ENCODE measurements at regions not wholly inside any gene's neighbourhood (a gene's known extent, or its start where the extent isn't known, plus 50 kb on each side); places are given as distances from the start of the nearest gene placed in this dataset.
A peak's percentile ranks its signal among the peaks of the same experiment; 100 is the strongest.

- no peak for DNase-seq
Observed at GRCh38 chr10:50936335-50936734, 50.9 kb upstream of the A1CF start.

DNA sequence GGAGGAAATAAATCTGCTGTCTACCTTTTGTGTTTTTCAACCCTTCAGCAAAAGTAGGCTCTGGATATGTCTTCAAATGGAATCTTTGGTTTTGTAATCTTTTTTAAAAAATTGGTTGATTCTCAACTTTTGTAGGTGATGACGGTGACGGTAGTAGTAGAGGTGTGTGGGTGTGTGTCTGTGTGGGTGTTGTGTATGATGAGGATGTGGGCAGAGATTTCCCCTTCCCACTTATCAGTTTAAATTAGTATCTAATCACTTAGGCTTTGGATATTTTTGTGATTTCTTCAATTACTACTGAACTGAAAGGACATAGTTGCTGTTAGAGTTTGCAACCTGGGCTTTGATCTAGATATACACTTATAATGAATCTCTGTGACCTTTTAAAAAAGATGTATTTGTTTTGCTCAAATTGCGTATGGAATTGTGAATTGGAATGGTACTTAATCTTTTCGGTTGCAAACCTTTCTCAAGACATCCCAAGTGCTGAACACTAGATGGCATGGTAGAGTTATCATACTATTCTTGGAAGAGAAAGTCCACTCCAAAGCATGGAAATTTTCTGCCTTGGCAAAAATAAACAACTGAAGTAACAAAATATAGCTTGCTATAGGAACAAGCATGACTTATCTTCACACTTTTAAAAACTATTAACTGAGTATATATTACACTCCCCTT is 51.9 kb upstream of the A1CF start:
- peak; percentile 31 for DNase-seq

- no peak for DNase-seq
Observed at GRCh38 chr10:50941629-50942028, 56.2 kb upstream of the A1CF start.

DNA sequence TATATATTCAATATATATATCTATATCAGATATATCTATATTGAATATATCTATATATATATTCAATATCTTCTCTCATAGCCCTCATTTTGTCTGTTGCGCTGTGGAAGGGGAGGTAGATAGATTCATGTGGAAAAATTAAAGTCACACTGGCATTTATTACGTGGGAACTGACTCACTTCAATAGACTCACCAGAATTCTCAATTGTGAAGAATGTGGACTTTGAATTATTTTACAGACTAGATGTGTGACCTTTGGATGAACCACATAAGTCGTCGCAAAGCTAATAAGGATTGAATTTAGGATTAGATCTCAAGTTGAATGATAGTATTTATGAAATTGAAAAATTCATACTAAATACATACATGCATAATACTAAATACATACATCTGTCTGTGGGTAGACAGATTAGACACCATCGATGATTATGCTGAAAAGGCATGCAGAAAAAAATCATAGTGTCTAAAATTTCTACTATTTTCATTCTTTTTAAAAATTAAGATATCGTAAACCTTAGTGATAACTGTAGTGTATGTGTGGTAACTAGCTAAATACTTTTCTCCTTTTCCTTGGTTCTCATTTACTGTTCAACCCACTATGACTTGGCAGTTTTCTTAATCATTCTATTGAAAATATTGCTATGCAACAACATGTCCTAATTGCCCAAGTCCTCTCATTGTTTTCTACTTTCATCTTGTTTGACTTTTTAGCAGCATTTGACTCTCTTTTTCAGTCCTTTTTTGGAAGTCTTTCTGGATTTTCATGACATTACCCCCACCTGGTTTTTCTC is 61.8 kb upstream of the A1CF start:
- DNase-seq: no peak

- no peak for DNase-seq
Observed at GRCh38 chr10:50951365-50951764, 65.9 kb upstream of the A1CF start.

- DNase-seq: no peak
Observed at GRCh38 chr10:50961297-50961696, 75.9 kb upstream of the A1CF start.

GRCh38 chr10:50963063-50963462 is 77.6 kb upstream of the A1CF start:
- DNase-seq: no peak

DNA sequence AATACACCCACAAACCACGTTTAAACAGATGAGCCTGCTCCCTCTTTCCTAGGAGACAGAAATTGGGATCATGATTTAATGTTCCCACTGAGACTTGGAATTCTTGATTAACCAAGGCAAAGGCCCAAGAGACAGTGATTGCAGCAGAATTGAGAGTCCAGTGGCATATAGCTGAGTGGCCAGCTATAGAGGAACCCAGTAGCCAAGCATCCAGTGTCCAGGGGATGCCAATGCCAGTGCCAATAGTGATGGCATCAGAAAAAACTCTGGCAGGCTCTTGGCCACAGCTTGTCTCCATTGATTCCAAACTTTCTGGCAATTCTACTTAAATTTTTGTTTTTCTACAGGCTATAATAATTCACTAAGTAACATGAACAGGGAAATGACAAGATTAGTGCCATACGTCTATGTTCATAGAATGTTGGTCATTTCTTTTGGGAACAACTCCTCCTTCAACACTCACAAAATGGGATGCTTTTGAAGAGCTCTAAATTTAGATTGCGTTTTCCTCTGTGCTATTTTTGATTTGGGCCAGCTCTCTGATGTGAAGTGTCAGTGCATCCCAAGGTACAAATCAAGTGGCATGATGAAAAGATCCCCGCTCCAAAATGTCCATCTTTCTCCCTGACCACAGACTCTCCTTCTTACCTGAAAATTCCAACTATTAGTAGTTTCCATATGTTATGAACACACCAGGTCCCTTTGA is 83.1 kb upstream of the A1CF start:
- DNase-seq: no peak

GRCh38 chr10:50972591-50972990 is 87.2 kb upstream of the A1CF start:
- no peak for DNase-seq

GRCh38 chr10:50981385-50981784 is 92.9 kb upstream of the PRKG1 start:
- no peak for DNase-seq

GRCh38 chr10:50981904-50982303 is 92.4 kb upstream of the PRKG1 start:
- no peak for DNase-seq

DNA sequence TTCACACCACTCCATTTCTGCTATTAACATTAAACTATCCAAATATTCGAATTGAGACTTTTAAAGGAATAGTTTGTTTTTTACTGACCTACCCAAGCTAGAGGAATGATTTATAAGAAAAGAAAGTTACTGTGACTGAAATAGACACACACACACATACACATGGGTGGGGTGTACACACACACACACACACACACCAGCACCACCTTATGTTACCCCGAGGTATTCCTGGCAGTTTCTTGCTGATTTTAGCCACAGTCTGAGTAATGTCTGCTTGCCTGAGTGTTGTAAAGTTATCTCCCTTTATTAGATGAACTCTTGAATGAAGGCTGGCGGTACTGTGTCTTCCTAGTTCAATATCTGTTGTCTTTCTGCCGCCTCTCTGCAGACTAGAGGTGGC is 91.3 kb upstream of the PRKG1 start:
- no peak for DNase-seq

GRCh38 chr10:50987934-50988333 is 86.4 kb upstream of the PRKG1 start:
- no peak for DNase-seq

DNA sequence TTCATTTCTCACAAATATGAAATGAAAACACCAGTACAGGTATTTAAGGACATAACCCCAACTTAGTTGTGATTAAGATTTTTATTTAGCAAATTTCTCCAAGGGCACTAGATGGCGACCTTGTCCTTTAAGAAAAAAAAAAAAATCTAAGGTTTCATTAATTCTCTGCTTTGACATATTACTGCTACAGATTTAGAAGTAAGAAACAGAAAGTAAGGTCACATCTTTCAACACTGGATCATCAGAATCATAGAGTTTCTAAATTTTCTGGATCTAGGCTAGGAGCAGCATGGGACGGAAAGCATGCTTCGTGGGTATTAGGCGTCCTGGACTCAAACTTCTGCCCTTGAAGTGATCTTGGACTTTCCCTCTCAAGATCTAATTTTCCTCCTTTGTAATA is 85.5 kb upstream of the PRKG1 start:
- DNase-seq: no peak

DNA sequence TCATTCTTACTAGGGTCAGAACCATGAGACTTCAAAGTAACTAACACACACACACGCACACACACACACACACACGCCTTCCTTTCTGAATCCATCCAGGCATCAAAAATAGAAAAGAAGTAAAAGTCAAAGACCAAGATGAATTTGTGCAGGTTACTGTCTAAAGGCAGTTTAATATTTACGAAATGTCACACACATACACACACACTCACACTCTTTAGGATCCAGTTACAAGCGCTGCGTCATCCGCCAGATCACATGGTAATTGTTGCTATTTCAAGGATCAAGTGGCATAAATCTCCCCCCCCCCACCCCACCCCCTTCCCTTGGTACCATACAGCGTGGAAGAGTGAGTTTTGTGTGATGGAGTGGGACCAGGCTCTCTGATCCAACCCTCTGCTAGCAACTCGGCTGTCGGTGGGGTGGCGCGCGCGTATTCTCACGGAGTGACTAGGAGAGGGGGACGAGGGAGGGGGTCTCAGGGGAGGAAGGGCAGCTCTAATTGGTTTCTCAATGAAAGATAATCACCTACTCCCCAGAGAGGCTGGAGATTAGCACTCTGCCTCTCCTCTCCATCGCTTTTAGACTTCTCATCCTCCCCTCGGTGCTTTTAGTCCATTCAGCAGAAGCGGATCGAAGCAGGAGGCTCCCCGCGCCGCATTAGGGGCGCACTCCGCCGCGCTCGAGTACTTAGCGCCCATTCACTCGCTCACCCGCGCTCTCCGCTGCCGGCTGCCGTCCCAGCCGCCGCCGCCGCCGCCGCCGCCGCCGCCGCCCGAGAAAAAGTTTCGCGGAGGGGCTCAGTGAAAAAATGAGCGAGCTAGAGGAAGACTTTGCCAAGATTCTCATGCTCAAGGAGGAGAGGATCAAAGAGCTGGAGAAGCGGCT is 83.5 kb upstream of the PRKG1 start:
- peak; percentile 53 for DNase-seq

DNA sequence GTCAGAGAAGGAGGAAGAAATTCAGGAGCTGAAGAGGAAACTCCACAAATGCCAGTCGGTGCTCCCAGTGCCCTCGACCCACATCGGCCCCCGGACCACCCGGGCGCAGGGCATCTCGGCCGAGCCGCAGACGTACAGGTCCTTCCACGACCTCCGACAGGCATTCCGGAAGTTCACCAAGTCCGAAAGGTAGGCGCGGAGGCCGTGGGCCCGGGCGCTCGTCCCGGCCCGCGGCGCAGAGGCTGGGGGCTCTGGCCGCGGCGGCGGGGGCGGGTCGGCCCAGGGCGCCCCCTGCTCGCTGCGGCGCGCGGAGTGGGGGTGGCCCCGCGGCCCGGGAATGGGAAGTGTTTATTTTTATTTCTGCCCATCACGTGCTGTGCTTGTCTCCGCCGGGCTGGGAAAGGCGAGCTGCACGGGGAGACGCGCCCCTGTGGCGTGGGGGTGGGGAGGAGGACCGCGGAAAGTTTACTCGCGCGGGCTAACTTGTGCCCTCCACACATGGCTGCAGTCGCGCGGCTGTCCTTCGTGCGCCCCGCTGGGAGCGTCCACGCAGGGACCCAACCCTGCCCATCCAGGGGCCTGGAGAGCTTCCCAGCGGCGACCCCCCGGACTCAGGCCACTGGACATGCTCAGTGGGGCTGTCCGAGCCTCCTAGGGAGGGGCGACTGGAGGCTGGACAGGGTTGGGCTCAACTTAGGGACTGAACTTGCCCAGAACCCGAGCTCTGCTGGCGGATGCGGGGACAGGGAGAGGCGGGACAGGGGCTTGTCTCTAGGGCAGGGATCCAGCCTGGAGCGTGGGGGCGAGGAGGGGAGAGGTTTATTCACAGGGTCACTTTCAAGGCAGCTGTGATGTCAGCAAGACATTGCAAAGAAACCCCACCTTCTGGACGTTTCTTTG is 82.6 kb upstream of the PRKG1 start:
- peak; percentile 63 for DNase-seq

DNA sequence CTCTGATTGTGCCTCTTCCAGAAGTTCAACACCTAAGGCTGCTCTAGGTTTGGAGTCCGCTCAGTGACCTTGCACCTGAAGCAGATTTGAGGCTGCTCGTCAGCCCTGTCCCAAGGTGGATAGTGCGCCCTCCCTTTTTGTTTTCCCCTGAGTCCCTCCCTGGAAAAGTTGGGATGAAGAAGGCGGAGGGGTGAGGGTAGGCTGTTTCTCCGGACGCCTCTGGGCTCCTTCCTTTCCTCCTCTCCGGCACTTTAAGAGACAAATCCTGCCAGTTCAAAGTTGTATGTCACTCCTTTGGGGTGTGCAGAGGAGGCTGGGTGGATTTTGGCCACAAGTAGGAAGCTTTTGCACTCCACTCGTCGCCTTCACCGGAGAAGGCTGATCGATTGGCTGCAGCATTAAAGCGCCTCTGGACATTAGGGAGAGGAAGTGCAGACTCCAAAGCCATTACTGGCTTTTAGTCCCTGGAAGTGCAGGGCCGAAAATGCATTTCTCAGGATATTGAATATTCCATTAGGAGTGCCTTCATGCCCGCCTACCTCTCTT is 81.9 kb upstream of the PRKG1 start:
- DNase-seq: peak; percentile 46

- DNase-seq: peak; percentile 31
Observed at GRCh38 chr10:50992972-50993766, 81.1 kb upstream of the PRKG1 start.

GRCh38 chr10:50993771-50994251 is 80.5 kb upstream of the PRKG1 start:
- DNase-seq: no peak

DNA sequence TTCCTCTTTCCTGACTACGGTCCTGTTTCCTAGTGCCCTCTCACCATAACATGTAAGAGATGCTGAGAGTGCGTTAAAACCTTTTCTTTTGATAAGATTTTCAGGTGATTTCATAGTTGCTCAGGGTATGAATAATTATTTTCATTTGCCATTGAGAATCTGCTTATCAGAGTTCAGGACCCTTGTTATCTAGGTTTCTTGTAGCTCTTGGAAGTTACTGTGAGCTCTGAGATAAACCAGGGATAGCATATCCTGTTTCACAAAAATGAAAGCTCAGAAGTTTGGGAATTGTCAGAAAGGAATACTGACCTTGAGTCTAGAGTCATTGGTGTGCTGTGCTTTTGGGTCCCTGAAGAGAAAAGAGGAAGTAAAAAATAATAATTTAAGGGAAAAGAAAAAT is 76.8 kb upstream of the PRKG1 start:
- DNase-seq: no peak
